SK-N-SH treated with all-trans-retinoic acid at 6 μM for 48 hours (cell line): ENCODE measurements at regions not wholly inside any gene's neighbourhood (a gene's known extent, or its start where the extent isn't known, plus 50 kb on each side); places are given as distances from the start of the nearest gene placed in this dataset.
A peak's percentile ranks its signal among the peaks of the same experiment; 100 is the strongest.

ENCODE experiments used
- ATAC-seq: fragments of 200-7000 bp; cut with Tn5 transposase; 3 replicates; pipeline ENCODE4 v1.9.1; 2020; ENCODE audit warnings: mild to moderate bottlenecking, moderate library complexity
- ARNTL ChIP-seq: fragments of 450-650 bp; formaldehyde crosslinking; IDR thresholded peaks from 2 replicates; pipeline ENCODE4 v1.5.0; 2020; ENCODE audit warnings: low read depth, mild to moderate bottlenecking, moderate library complexity, borderline replicate concordance
- BACH2 ChIP-seq: fragments of 250-450 bp; sonication (Bioruptor Pico); IDR thresholded peaks from 2 replicates; pipeline ENCODE4 v1.9.0; 2021; ENCODE audit warnings: mild to moderate bottlenecking, borderline replicate concordance
- CSDC2 ChIP-seq: fragments of 250-450 bp; sonication (Bioruptor Pico); IDR thresholded peaks from 2 replicates; pipeline ENCODE4 v1.5.0; 2020; ENCODE audit warnings: mild to moderate bottlenecking, moderate library complexity
- GLIS3 ChIP-seq: fragments of 250-450 bp; sonication (Bioruptor Pico); IDR thresholded peaks from 2 replicates; pipeline ENCODE4 v1.5.0; 2020; ENCODE audit warnings: mild to moderate bottlenecking, moderate library complexity
- OSR1 ChIP-seq: fragments of 250-450 bp; sonication (Bioruptor Pico); IDR thresholded peaks from 2 replicates; pipeline ENCODE4 v1.8.0; 2022; ENCODE audit warnings: moderate library complexity, mild to moderate bottlenecking, inconsistent platforms
- PPARA ChIP-seq: fragments of 250-450 bp; sonication (Bioruptor Pico); IDR thresholded peaks from 2 replicates; pipeline ENCODE4 v1.5.0; 2020; ENCODE audit warnings: mild to moderate bottlenecking, borderline replicate concordance
- RARB ChIP-seq: fragments of 250-450 bp; sonication (Bioruptor Pico); IDR thresholded peaks from 2 replicates; pipeline ENCODE4 v1.8.0; 2021; ENCODE audit warnings: mild to moderate bottlenecking, moderate library complexity
- SNAI2 ChIP-seq: fragments of 250-450 bp; sonication (Bioruptor Pico); IDR thresholded peaks from 2 replicates; pipeline ENCODE4 v1.5.0; 2020; ENCODE audit warnings: mild to moderate bottlenecking, moderate library complexity
- TCF4 ChIP-seq: fragments of 250-450 bp; sonication (Bioruptor Pico); IDR thresholded peaks from 2 replicates; pipeline ENCODE4 v1.8.0; 2021; ENCODE audit warnings: mild to moderate bottlenecking, moderate library complexity, borderline replicate concordance
- TOX ChIP-seq: fragments of 250-450 bp; sonication (Bioruptor Pico); IDR thresholded peaks from 2 replicates; pipeline ENCODE4 v1.8.0; 2021; ENCODE audit warnings: mild to moderate bottlenecking, moderate library complexity, borderline replicate concordance
- ZC3H10 ChIP-seq: fragments of 250-450 bp; sonication (Bioruptor Pico); IDR thresholded peaks from 2 replicates; pipeline ENCODE4 v1.5.1; 2021; ENCODE audit warnings: mild to moderate bottlenecking, moderate library complexity
- ZFP3 ChIP-seq: fragments of 250-450 bp; sonication (Bioruptor Pico); IDR thresholded peaks from 2 replicates; pipeline ENCODE4 v1.5.0; 2020; ENCODE audit warnings: mild to moderate bottlenecking, moderate library complexity
- ZNF565 ChIP-seq: fragments of 450-650 bp; formaldehyde crosslinking; conservative IDR thresholded peaks from 2 replicates; pipeline ENCODE4 v1.5.0; 2020; ENCODE audit warnings: low read depth, mild to moderate bottlenecking, moderate library complexity
- ZNF70 ChIP-seq: fragments of 450-650 bp; formaldehyde crosslinking; IDR thresholded peaks from 2 replicates; pipeline ENCODE4 v1.5.0; 2020; ENCODE audit warnings: mild to moderate bottlenecking, moderate library complexity
- ZNF8 ChIP-seq: fragments of 450-650 bp; formaldehyde crosslinking; IDR thresholded peaks from 2 replicates; pipeline ENCODE4 v1.5.0; 2020; ENCODE audit warnings: mild to moderate bottlenecking, moderate library complexity
- TF ChIP-seq, protein P1 (sequence below): fragments of 250-450 bp; sonication (Bioruptor Pico); IDR thresholded peaks from 2 replicates; pipeline ENCODE4 v1.8.0; 2020; ENCODE audit warnings: mild to moderate bottlenecking, moderate library complexity, borderline replicate concordance
- TF ChIP-seq, protein P2 (sequence below): fragments of 250-450 bp; sonication (Bioruptor Pico); IDR thresholded peaks from 2 replicates; pipeline ENCODE4 v1.5.0; 2020; ENCODE audit warnings: mild to moderate bottlenecking, moderate library complexity
- TF ChIP-seq, protein P3 (sequence below): fragments of 250-450 bp; sonication (Bioruptor Pico); IDR thresholded peaks from 2 replicates; pipeline ENCODE4 v1.8.0; 2021; ENCODE audit warnings: low read depth, mild to moderate bottlenecking, moderate library complexity, borderline replicate concordance
- TF ChIP-seq, protein P4 (sequence below): fragments of 250-450 bp; sonication (Bioruptor Pico); IDR thresholded peaks from 2 replicates; pipeline ENCODE4 v1.5.1; 2020; ENCODE audit warnings: low read depth, mild to moderate bottlenecking, moderate library complexity
- TF ChIP-seq, protein P5 (sequence below): fragments of 250-450 bp; sonication (Bioruptor Pico); IDR thresholded peaks from 2 replicates; pipeline ENCODE4 v1.5.1; 2021; ENCODE audit warnings: mild to moderate bottlenecking, moderate library complexity

DNA sequence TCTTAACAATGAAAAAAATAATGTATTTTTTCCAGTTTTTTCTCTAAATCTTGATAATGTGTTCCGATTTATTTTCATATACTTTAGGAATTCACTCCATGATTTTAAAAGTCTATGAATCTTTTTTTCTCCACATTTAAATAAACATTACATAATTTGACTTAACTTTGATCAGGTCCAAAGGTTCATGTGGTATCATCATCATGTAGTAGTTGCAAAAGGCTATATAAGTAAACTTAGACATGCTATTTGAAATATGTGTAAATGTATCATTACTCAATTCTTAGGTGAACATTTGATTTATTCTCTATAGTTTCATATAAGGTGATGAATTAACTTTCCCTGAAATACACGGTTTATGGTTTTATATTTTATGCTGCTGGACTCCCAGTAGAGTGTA lies 2197.0 kb upstream of the RAG2 start:
- ATAC-seq = no peak
- no peak for TF ChIP-seq SNAI2 (CRISPR knock-in tag)
- TF ChIP-seq, protein P1, sequence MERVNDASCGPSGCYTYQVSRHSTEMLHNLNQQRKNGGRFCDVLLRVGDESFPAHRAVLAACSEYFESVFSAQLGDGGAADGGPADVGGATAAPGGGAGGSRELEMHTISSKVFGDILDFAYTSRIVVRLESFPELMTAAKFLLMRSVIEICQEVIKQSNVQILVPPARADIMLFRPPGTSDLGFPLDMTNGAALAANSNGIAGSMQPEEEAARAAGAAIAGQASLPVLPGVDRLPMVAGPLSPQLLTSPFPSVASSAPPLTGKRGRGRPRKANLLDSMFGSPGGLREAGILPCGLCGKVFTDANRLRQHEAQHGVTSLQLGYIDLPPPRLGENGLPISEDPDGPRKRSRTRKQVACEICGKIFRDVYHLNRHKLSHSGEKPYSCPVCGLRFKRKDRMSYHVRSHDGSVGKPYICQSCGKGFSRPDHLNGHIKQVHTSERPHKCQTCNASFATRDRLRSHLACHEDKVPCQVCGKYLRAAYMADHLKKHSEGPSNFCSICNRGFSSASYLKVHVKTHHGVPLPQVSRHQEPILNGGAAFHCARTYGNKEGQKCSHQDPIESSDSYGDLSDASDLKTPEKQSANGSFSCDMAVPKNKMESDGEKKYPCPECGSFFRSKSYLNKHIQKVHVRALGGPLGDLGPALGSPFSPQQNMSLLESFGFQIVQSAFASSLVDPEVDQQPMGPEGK (CRISPR knock-in tag) = no peak
- TF ChIP-seq TCF4 (CRISPR knock-in tag) = no peak
- no peak for TF ChIP-seq GLIS3 (CRISPR knock-in tag)
- no peak for TF ChIP-seq CSDC2 (CRISPR knock-in tag)
- TF ChIP-seq, protein P2, sequence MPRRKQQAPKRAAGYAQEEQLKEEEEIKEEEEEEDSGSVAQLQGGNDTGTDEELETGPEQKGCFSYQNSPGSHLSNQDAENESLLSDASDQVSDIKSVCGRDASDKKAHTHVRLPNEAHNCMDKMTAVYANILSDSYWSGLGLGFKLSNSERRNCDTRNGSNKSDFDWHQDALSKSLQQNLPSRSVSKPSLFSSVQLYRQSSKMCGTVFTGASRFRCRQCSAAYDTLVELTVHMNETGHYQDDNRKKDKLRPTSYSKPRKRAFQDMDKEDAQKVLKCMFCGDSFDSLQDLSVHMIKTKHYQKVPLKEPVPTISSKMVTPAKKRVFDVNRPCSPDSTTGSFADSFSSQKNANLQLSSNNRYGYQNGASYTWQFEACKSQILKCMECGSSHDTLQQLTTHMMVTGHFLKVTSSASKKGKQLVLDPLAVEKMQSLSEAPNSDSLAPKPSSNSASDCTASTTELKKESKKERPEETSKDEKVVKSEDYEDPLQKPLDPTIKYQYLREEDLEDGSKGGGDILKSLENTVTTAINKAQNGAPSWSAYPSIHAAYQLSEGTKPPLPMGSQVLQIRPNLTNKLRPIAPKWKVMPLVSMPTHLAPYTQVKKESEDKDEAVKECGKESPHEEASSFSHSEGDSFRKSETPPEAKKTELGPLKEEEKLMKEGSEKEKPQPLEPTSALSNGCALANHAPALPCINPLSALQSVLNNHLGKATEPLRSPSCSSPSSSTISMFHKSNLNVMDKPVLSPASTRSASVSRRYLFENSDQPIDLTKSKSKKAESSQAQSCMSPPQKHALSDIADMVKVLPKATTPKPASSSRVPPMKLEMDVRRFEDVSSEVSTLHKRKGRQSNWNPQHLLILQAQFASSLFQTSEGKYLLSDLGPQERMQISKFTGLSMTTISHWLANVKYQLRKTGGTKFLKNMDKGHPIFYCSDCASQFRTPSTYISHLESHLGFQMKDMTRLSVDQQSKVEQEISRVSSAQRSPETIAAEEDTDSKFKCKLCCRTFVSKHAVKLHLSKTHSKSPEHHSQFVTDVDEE (CRISPR knock-in tag) = no peak
- no peak for TF ChIP-seq RARB (CRISPR knock-in tag)
- TF ChIP-seq PPARA (CRISPR knock-in tag) = no peak
- no peak for TF ChIP-seq TOX (CRISPR knock-in tag)
- no peak for TF ChIP-seq OSR1 (CRISPR knock-in tag)
- no peak for TF ChIP-seq ZC3H10 (CRISPR knock-in tag)
- no peak for TF ChIP-seq BACH2
- no peak for TF ChIP-seq ZNF8 (CRISPR knock-in tag)
- no peak for TF ChIP-seq ZNF70
- TF ChIP-seq ZFP3 (CRISPR knock-in tag) = no peak
- TF ChIP-seq, protein P3, sequence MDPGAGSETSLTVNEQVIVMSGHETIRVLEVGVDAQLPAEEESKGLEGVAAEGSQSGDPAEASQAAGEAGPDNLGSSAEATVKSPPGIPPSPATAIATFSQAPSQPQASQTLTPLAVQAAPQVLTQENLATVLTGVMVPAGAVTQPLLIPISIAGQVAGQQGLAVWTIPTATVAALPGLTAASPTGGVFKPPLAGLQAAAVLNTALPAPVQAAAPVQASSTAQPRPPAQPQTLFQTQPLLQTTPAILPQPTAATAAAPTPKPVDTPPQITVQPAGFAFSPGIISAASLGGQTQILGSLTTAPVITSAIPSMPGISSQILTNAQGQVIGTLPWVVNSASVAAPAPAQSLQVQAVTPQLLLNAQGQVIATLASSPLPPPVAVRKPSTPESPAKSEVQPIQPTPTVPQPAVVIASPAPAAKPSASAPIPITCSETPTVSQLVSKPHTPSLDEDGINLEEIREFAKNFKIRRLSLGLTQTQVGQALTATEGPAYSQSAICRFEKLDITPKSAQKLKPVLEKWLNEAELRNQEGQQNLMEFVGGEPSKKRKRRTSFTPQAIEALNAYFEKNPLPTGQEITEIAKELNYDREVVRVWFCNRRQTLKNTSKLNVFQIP (CRISPR knock-in tag) = no peak
- TF ChIP-seq, protein P4, sequence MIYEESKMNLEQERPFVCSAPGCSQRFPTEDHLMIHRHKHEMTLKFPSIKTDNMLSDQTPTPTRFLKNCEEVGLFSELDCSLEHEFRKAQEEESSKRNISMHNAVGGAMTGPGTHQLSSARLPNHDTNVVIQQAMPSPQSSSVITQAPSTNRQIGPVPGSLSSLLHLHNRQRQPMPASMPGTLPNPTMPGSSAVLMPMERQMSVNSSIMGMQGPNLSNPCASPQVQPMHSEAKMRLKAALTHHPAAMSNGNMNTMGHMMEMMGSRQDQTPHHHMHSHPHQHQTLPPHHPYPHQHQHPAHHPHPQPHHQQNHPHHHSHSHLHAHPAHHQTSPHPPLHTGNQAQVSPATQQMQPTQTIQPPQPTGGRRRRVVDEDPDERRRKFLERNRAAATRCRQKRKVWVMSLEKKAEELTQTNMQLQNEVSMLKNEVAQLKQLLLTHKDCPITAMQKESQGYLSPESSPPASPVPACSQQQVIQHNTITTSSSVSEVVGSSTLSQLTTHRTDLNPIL (CRISPR knock-in tag) = no peak
- TF ChIP-seq ARNTL (CRISPR knock-in tag) = no peak

DNA sequence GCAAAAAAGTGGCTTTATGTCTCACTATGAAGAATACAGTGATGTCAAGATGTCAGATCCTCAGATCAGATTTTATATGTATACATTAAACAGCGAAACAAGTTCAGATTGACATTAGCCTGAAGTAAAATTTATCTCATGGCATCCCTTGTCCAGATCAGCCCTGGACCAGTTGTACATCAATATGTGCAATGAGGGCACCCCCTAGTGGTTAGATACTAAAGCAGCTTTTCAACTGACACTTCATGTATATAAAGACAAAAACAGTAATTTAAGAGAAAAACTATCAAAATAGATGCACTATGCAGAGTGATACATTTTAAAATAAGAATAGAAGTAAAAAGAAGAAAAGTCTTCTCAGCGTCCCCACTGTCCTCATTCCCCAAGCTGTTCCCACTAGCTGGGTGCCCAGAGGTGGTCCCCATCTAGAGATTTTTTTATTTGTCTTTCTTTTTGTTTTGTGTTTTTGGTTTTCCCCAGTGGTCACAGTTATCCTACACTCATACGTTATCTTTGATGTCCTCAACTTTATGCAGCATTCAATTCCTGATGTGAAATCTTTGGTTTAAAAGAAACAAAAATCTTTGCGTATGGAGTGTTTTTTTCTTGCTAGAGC lies 2193.4 kb upstream of the RAG2 start:
- no peak for TF ChIP-seq GLIS3 (CRISPR knock-in tag)
- TF ChIP-seq ZNF565 (CRISPR knock-in tag) = no peak
- TF ChIP-seq, protein P2 (CRISPR knock-in tag) = no peak
- TF ChIP-seq, all 23 proteins: peak for 0
- ATAC-seq = peak; percentile 87

DNA sequence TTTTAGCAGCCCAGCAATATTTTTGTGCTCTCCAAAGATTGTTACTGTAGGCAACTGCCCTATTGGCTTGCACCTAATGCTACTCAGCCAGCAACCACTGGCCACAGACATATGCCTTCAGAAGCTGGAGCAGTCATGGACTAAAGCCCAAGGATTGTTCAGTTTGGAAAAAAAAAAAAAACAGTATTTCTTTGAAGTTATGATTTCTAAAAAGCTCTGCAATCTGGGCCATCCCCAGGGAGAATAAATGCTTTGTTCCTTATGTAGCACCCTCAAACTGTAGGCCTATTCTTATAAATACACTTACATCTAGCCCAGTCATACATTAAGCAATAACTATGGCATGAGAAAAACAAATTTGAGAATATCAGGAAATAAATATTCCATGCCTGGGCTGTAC lies 2190.5 kb upstream of the RAG2 start:
- TF ChIP-seq TCF4 (CRISPR knock-in tag) = no peak
- TF ChIP-seq, protein P2 (CRISPR knock-in tag) = no peak
- TF ChIP-seq, protein P5, sequence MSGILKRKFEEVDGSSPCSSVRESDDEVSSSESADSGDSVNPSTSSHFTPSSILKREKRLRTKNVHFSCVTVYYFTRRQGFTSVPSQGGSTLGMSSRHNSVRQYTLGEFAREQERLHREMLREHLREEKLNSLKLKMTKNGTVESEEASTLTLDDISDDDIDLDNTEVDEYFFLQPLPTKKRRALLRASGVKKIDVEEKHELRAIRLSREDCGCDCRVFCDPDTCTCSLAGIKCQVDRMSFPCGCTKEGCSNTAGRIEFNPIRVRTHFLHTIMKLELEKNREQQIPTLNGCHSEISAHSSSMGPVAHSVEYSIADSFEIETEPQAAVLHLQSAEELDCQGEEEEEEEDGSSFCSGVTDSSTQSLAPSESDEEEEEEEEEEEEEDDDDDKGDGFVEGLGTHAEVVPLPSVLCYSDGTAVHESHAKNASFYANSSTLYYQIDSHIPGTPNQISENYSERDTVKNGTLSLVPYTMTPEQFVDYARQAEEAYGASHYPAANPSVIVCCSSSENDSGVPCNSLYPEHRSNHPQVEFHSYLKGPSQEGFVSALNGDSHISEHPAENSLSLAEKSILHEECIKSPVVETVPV = no peak
- no peak for TF ChIP-seq PPARA (CRISPR knock-in tag)
- ATAC-seq = no peak
